ENCODE measurements at regions not wholly inside any gene's neighbourhood (a gene's known extent, or its start where the extent isn't known, plus 50 kb on each side); places are given as distances from the start of the nearest gene placed in this dataset.

DNA sequence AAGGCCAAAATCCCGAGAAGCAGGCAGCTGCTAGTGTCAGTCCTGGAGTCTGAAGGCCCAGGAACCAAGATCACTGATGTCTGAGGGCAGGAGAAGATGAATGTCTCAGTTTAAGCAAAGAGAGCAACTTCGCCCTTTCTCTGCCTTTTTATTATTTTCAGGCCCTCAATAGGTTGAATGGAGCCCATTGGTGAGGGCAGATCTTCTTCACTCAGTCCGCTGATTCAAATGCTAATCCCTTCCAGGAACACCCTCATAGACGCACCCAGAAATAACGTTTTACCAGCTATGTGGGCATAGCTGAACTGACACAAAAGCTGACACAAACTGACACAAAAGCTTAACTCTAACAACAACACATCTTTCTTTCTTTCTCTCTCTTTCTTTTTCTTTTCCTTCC is 78.0 kb upstream of the KCNJ3 start:
- no peak for DNase-seq (ENCODE audit: low read depth in 1 of 2, low spot score in 1 of 2)

DNA sequence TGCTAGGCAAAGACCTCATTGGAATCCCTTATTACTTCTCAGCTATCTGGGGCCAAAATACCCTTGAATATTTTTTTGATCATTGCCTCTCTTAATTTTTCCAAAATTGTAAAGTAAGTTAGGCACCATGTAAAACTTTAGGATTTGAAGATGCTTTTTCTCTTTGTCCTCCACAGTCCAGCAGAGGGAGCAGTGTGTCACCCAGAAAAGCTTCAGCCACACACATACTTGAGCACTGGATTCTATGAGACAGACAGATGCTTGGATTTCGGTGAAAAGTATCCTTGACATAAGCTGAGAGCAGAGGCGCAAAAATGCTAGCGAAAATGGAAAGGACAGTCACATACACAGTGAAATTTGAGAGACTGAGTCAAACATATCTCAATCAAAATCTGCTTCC is 74.7 kb upstream of the KCNJ3 start:
- Histone ChIP-seq H3K36me3 (no peaks in the 10 kb centered on the region), H3K27me3 (no peaks in the 10 kb centered on the region), H3K4me3 (no peak overlapping the region), H3K9me3 (ENCODE audit: low read depth) (no peaks in the 10 kb centered on the region), H3K4me1 (ENCODE audit: low read depth) (no peaks in the 10 kb centered on the region), H3K27ac (no peak overlapping the region)
- TF ChIP-seq, protein P1, sequence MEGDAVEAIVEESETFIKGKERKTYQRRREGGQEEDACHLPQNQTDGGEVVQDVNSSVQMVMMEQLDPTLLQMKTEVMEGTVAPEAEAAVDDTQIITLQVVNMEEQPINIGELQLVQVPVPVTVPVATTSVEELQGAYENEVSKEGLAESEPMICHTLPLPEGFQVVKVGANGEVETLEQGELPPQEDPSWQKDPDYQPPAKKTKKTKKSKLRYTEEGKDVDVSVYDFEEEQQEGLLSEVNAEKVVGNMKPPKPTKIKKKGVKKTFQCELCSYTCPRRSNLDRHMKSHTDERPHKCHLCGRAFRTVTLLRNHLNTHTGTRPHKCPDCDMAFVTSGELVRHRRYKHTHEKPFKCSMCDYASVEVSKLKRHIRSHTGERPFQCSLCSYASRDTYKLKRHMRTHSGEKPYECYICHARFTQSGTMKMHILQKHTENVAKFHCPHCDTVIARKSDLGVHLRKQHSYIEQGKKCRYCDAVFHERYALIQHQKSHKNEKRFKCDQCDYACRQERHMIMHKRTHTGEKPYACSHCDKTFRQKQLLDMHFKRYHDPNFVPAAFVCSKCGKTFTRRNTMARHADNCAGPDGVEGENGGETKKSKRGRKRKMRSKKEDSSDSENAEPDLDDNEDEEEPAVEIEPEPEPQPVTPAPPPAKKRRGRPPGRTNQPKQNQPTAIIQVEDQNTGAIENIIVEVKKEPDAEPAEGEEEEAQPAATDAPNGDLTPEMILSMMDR (IDR thresholded peaks at IDR 0.05; ENCODE audit: low read depth, low read length) = peak; percentile 49
- DNase-seq (ENCODE audit: low read depth in 1 of 2, low spot score in 1 of 2) = peak; percentile 10 to 68

More for the DNA sequence above, 78.0 kb upstream of the KCNJ3 start:
- Histone ChIP-seq H3K9me3 (ENCODE audit: low read depth) (no peaks in the 10 kb centered on the region), H3K27me3 (no peaks in the 10 kb centered on the region), H3K36me3 (no peaks in the 10 kb centered on the region), H3K4me3 (no peak overlapping the region), H3K4me1 (ENCODE audit: low read depth) (no peaks in the 10 kb centered on the region), H3K27ac (no peak overlapping the region)
- TF ChIP-seq, protein P1 (IDR thresholded peaks at IDR 0.05; ENCODE audit: low read depth, low read length) = no peak

DNA sequence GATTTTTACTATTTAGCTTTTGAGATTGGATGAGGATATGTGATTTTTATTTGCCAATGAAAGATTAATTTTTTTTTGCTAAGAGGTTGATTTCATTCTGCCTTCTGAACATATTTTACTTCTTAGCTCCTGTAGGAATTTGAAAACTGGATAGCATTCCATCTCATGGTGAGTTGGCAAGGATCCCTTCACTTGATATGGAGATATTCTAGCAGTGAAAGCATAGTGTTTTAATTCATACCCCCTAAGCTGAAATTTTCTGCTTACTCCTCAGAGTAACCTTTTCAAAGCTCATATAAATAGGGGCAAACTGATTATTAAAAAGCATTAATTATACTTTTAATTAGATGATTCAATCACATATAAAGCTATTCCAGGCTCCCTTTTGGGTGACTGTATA is 61.0 kb upstream of the KCNJ3 start:
- no peaks in the 10 kb centered on the region for H3K4me1 ChIP-seq (ENCODE audit: low read depth)
- H3K9me3 ChIP-seq (ENCODE audit: low read depth) = no peaks in the 10 kb centered on the region
- TF ChIP-seq, protein P1 (IDR thresholded peaks at IDR 0.05; ENCODE audit: low read depth, low read length) = no peak
- H3K27ac ChIP-seq = no peak overlapping the region
- no peaks in the 10 kb centered on the region for H3K27me3 ChIP-seq
- H3K36me3 ChIP-seq = no peaks in the 10 kb centered on the region
- no peak for DNase-seq (ENCODE audit: low read depth in 1 of 2, low spot score in 1 of 2)
- H3K4me3 ChIP-seq = no peak overlapping the region

DNA sequence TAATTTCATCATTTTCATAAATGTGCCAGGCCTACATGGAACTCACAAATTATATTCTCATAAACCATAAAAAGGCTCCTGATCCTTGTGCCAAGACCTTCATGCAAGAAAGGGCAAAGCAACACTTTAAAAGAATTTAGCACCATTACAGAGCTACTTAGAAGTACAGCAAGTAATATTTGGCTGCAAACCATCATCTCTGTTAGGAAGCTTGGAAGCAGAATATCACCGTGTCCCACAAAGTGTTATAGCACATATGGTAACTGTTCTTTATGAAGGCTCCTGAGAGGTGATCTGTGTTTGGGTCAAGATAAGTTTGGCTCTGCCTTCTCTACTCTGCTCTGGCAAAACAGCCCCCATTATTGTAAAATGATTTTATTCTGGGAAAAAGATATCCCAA is 59.7 kb upstream of the KCNJ3 start:
- TF ChIP-seq, protein P1 (IDR thresholded peaks at IDR 0.05; ENCODE audit: low read depth, low read length) = no peak
- Histone ChIP-seq H3K27me3 (no peaks in the 10 kb centered on the region), H3K4me3 (no peak overlapping the region), H3K36me3 (no peaks in the 10 kb centered on the region), H3K9me3 (ENCODE audit: low read depth) (no peaks in the 10 kb centered on the region), H3K4me1 (ENCODE audit: low read depth) (no peaks in the 10 kb centered on the region), H3K27ac (no peak overlapping the region)
- no peak for DNase-seq (ENCODE audit: low read depth in 1 of 2, low spot score in 1 of 2)

DNA sequence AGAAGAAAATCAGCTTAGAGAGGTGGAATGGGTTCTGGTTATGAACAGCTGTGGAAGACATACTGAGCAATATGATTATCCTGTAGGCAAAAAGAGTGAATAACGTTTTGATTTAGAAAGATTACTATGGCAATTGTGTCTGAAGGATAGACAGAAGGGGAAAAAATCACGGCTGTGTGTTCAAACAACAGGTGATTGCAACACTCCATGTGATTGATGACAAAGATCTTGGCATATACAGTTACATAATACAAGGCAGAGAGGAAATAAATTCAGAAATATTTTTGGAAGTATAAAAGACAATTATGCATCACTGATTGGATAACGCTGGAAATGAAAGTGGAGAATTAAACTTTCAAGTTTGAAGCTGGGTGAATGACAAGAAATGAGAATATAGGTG is 58.5 kb upstream of the KCNJ3 start:
- no peak overlapping the region for H3K27ac ChIP-seq
- no peak overlapping the region for H3K4me3 ChIP-seq
- no peaks in the 10 kb centered on the region for H3K36me3 ChIP-seq
- no peaks in the 10 kb centered on the region for H3K4me1 ChIP-seq (ENCODE audit: low read depth)
- no peaks in the 10 kb centered on the region for H3K27me3 ChIP-seq
- no peak for DNase-seq (ENCODE audit: low read depth in 1 of 2, low spot score in 1 of 2)
- no peaks in the 10 kb centered on the region for H3K9me3 ChIP-seq (ENCODE audit: low read depth)
- TF ChIP-seq, protein P1 (IDR thresholded peaks at IDR 0.05; ENCODE audit: low read depth, low read length) = no peak
